NCI-H748 treated with DMSO at 0.1 percent for 48 hours (cell line): ENCODE measurements at regions not wholly inside any gene's neighbourhood (a gene's known extent, or its start where the extent isn't known, plus 50 kb on each side); places are given as distances from the start of the nearest gene placed in this dataset.

Experiments used
- DNase-seq: peaks from one replicate; lab custom pipeline; 2025; lab: John Stamatoyannopoulos, UW

- no peak for DNase-seq
Observed at GRCh38 chr17:72025113-72025512, 95.7 kb upstream of the SOX9 start.

- DNase-seq, result peak; percentile 70
Observed at GRCh38 chr17:72030067-72030899, 90.5 kb upstream of the SOX9 start.

GRCh38 chr17:72031219-72031884 lies 89.5 kb upstream of the SOX9 start:
- DNase-seq, result no peak

- DNase-seq, result no peak
Observed at GRCh38 chr17:72033334-72033733, 87.5 kb upstream of the SOX9 start.

GRCh38 chr17:72034000-72034399 lies 86.8 kb upstream of the SOX9 start:
- no peak for DNase-seq

GRCh38 chr17:72038427-72038826 lies 82.4 kb upstream of the SOX9 start:
- no peak for DNase-seq

GRCh38 chr17:72039490-72039889 lies 81.3 kb upstream of the SOX9 start:
- no peak for DNase-seq

- no peak for DNase-seq
Observed at GRCh38 chr17:72046178-72046577, 74.6 kb upstream of the SOX9 start.

GRCh38 chr17:72046643-72047612 lies 73.9 kb upstream of the SOX9 start:
- no peak for DNase-seq

GRCh38 chr17:72049914-72050313 lies 70.9 kb upstream of the SOX9 start:
- DNase-seq, result no peak

GRCh38 chr17:72053036-72053435 lies 67.8 kb upstream of the SOX9 start:
- no peak for DNase-seq

GRCh38 chr17:72053449-72053848 lies 67.4 kb upstream of the SOX9 start:
- DNase-seq, result no peak

GRCh38 chr17:72056155-72056554 lies 64.7 kb upstream of the SOX9 start:
- DNase-seq, result no peak

GRCh38 chr17:72056727-72057290 lies 64.0 kb upstream of the SOX9 start:
- no peak for DNase-seq

GRCh38 chr17:72060084-72060483 lies 60.7 kb upstream of the SOX9 start:
- DNase-seq, result no peak

- DNase-seq, result no peak
Observed at GRCh38 chr17:72063262-72063661, 57.6 kb upstream of the SOX9 start.

GRCh38 chr17:72063756-72064450 lies 56.9 kb upstream of the SOX9 start:
- no peak for DNase-seq

GRCh38 chr17:72064606-72065193 lies 56.1 kb upstream of the SOX9 start:
- DNase-seq, result no peak

GRCh38 chr17:72065556-72065955 lies 55.3 kb upstream of the SOX9 start:
- no peak for DNase-seq

- DNase-seq, result no peak
Observed at GRCh38 chr17:72068643-72069042, 52.2 kb upstream of the SOX9 start.

GRCh38 chr17:72069586-72070202 lies 51.1 kb upstream of the SOX9 start:
- no peak for DNase-seq
